ENCODE measurements at regions not wholly inside any gene's neighbourhood (a gene's known extent, or its start where the extent isn't known, plus 50 kb on each side); places are given as distances from the start of the nearest gene placed in this dataset.

DNA sequence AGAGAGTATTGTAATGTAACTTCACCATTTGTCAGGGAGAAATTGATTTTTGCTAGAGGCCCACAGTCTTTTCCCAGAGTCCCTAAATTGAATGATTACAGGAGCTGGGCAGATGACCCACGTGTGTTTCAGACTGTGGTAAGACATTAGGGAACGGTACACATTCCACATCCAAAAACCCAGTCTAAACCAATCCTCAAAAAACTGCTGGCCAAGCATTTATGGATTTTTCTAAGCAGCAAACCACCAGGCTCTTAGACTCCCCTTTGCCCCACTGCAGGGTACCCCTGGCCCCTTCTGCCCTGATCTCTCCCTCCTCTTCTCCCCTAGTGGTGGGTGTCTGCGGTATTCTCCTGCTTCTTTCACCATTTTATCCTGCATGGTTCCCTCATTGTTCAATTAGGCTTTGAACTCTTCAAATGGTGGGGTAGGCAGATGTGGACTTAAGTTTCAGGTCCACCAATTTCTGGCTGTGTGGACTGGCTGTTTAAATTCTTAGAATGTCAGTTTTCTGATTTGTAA lies 135.5 kb upstream of the SORCS3 start:
- DNase-seq (ENCODE audit: low read depth in 2 of 2) = no peak

DNA sequence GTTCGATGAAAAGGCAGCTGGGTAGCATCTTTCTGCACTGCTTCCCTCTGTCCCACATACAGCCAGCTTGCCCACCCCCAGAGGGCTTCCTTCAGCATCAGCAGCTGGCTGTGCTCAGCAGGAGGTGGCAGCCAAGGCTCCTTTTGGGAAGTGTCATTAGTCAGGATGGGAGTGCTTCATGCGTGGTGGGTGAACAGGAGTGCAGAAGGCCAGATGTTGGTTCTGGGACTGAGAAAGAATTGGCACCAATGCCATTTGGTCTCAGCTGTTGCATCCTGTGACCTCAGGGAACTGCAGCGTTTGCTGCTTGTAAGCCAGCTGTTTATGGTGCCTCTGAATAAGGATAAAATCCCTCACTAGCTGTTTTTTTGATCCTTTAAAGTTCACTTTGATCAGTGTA lies 131.1 kb upstream of the SORCS3 start:
- no peak for DNase-seq (ENCODE audit: low read depth in 2 of 2)

DNA sequence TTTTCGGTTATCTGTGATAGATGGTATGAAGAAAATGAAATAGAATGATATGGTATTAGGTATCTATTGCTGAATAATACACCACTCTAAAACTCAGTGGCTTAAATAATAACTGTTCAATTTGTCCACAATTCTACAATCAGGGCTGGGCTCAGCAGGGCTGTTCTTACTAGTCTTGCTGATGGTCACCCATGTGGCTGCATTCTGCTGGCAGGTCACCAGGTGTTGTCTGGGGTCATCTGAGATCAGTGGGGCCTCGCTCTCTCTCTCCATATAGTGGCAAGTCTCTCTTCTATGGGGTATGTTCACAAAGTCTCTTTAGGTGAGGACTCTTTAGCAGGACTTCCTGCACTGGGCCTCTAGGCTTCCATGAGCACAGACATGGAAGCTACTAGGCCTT lies 130.4 kb upstream of the SORCS3 start:
- no peak for DNase-seq (ENCODE audit: low read depth in 2 of 2)

DNA sequence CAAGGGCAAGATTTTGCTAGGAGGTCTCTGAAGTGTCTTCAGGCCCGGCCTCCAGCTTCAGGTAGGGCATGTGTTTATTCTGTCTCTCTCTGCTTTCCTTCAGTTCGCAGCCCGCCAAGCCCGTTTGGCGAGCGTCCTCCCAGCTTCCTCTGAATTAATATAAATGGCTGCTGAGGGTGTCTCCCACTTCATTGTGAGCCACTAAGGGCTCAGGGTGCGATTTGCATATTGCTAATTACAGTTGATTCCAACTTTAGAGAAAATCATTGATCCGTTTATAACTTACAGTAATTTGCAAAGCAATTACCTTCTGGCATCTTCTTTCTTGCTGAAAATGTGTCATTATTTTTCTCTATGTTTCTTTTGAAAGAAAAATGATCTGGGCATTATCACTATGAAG lies 128.3 kb upstream of the SORCS3 start:
- DNase-seq (ENCODE audit: low read depth in 2 of 2) = no peak

DNA sequence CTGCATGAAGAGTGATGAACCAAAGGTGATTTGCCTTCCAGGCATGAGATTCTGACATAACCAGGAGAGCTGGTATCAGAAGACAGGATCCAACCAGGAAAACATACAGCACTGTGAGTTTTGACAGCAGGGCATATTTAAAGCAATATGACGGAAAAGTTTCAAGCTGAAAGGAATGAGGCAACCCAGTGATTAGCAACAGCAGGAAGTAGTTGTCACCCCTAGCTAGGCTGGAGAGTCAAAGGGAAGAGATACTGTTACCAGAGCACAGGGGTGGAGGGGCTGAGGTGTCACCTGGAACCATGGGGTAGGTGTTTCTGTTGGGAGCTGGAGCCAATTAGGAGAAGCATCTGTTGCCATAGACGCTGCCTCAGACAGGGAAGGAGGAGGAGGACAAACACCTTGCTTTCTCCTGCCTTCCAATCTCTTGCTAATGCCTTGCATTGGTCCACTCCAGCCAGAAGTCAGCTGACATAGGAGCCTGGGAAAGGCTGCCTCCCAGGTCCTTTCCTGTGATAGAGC lies 125.4 kb upstream of the SORCS3 start:
- no peak for DNase-seq (ENCODE audit: low read depth in 2 of 2)

DNA sequence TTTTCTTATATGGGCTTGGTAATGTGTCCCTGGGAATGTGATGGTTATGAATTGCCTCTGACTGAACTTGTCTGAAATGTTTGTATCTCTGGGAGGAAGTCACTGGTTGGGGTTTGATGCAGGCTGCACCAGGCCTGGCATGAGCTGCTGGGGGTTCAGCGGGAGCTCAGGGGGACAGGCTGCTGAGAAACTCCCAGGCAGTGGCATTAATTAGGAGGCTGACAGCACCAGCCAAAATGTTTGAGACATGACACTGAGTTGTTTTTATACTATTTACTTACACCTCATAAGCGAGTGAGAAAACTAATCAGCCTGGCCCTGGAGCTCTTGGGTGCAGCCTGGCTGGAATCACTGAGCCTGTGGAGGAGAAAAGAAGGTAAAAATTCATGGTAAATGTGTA lies 124.1 kb upstream of the SORCS3 start:
- no peak for DNase-seq (ENCODE audit: low read depth in 2 of 2)

DNA sequence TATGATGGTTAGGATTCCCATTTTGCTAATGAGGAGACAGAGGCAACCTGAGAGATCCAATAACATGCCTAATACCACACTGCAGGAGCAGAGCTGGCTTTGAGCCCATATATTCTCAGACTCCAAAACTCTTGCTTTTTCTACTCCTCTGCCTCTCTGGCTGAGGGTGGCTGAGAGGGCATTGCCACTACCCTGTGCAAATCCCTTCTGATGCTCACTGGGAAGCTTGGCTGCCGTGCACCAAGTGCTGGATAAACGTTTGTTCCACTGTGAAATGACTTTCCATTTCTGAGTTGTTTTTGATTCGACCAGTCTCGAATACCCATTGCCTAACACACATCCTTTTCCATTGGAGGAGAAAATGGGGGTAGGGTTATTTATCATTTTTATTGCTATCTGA lies 123.1 kb upstream of the SORCS3 start:
- DNase-seq (ENCODE audit: low read depth in 2 of 2) = no peak

DNA sequence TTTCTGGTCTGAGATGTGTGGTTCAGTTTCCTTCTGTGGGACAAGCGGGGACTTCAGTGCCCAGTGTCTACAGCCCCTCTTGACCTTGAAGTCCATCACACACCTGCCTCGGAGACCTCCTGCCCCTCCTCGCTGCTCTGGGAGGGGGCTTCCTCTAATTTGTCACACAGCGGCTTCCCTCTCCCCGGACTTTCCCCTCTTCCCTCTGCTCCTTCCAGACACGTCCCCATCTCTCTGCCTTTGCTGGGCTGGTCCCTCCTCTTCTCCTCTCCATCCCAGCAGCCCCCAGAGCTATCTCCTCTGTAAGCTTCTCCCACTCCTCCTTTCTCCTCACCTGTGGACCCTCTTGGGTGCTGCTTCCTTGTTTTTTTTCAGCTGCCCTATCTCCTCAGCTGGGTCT lies 122.2 kb upstream of the SORCS3 start:
- DNase-seq (ENCODE audit: low read depth in 2 of 2) = no peak

DNA sequence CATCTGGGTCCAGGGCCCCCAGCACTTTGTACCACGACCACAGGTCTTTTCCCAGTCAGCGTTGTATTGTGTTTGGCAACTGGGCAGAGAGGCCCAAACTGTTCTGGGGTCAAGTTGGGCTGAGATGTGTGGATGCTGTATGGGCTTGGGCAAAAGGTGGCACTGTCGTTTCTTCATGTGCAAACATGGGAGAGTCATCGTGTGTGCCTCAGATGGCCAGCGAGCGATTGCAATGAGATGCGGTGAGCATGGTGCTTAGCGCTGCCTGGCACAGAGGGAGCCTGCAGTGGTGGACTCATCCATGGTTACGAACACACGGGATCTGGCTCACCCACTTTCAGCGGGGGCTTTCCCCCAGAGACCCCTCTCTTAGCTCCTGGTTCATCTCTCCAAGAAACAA lies 120.4 kb upstream of the SORCS3 start:
- DNase-seq (ENCODE audit: low read depth in 2 of 2) = no peak

DNA sequence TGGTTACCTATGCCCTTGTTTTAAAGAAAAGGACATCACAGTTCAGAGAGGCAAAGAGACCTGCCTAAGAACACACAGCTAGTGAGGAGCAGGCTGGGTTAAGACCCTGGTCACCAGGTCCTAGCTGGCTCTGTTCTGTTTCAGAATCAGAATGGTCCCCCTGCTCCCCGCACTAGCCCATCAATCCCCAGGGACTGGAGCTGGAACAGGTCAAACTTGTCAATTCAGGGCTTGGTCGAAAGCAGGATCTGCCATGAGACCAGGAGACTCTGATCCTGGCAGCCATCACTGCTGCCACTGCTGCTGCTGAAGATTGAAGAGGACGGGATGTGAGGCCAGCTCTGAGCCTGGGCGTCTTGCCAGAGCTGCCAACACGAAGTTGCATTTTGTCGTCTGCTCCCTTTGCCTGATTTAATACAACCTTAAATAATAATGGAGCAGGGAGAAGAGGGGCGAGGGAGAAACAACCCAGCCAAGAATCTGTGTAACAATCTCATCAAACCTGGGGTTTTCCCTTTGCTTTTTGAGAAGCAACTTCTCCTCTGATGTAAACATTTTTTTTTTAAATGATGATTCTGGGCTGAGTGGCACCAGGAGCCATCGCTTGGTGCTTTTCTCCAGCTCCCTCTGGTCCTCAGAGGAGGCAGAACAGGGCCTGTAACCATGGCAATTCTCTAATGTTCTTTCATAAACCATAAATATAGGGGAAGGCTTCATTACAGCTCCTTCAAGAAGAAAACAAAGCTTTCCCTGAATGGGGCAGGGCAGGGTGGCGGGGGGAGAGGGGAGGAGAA lies 119.0 kb upstream of the SORCS3 start:
- DNase-seq (ENCODE audit: low read depth in 2 of 2) = no peak

DNA sequence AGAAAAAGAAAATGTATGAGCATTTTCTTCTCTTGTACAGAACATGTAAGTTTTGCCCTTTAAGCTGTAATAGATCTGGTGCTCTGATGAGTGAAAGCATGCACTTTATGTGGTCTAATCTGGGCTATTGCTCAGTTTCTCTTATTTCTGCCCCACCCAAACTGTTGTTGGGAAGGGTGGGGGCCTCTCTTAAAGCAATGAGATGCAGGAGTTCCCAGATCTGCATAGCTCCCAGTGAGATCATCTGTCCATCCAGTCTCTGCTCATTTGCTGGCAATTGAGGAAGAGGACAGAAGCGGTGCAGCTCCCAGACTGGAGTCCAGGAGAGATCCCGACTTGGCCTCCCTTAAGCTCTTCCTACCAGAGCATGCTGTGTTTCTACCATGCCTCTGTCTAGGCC lies 114.9 kb upstream of the SORCS3 start:
- no peak for DNase-seq (ENCODE audit: low read depth in 2 of 2)

DNA sequence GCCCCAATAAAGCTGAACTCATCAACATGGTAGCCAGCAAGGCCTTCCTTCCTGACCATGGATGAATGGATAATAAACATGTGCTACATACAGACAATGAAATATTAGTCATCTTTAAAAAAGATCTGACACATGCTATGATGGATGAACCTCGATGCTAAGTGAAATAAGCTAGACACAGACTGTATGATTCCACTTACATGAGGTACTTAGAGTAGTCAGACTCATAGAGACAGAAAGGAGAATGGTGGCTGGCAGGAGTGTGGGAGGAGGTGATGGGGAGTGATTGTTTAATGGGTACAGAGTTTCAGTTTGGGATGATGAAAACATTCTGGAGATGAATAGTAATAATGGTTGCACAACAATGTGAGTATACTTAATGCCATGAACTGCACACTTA lies 114.1 kb upstream of the SORCS3 start:
- DNase-seq (ENCODE audit: low read depth in 2 of 2) = no peak

DNA sequence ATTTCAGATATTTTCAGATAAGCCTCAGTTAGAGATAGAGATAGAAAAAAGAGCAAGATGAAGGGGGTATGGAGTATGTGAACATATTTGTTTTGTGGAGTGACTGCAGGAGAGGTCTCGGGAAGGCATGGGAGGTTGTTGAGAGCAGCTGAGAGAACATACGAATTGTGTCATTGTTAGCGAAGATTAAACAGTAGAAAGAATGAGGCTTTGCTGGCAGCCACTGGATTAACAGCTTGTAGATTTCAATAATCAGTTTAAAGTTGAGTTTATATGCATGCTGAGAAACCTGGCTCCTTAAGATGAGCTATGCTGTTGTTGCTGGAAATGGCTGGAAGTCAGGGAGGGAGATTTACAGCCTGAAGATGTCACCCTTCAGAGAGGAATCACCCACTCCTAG lies 100.9 kb upstream of the SORCS3 start:
- DNase-seq (ENCODE audit: low read depth in 2 of 2) = no peak

DNA sequence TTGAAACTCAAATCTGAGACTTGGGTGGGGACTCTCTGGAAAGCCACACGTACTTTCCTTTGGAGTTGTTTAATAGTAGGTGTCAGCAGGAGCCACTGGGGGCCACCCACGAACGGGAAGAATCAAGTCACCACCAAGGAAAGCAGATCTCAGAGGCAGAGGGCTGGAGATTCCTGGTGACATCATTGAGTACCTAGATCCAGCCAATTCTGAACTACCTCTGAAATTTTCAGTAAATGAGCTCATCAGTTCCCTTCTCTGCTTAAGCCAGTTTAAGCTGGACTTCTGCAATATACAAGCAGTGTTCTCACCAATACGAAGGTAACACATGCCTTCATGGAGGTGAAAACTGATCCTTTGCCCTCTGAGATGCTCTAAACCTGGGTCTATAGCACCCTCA lies 99.3 kb upstream of the SORCS3 start:
- no peak for DNase-seq (ENCODE audit: low read depth in 2 of 2)

DNA sequence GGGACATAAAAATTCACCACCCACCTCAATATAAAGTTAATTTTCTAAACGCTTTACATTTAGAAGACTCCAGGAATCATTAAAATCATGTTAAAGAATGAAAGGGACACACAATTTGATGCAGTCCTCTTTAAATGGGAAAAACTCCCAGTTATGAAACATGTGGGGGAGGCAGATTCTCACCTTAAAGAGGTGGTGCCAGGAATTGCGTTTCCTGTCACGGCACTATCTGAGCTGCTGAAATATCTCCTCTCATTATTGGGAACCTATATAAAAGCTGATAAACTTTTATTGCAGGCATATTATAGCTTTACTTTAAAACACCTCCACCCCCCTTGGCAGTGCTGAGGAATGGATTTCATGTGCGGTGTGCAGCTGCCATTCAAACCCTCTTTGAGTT lies 94.8 kb upstream of the SORCS3 start:
- no peak for DNase-seq (ENCODE audit: low read depth in 2 of 2)

DNA sequence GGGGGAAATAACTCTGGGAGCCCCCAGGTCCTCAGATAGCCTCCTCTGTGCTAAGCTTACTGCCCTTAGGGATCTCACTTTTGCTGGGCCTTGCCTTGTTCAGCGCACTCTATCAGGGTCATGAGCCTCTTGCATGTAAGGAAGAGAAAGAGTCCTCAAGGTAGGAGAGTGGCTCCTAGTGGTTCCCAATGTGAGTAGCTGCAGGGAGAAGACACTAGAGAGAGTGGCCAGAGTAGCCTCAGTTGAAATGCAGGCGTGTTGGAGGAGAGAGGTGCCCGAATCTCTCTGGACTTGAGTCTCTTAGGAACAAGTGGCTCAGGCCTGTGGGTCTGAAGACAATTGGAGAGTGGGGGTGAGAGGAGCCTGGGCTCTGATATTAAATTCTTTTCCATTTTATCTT lies 94.3 kb upstream of the SORCS3 start:
- no peak for DNase-seq (ENCODE audit: low read depth in 2 of 2)

DNA sequence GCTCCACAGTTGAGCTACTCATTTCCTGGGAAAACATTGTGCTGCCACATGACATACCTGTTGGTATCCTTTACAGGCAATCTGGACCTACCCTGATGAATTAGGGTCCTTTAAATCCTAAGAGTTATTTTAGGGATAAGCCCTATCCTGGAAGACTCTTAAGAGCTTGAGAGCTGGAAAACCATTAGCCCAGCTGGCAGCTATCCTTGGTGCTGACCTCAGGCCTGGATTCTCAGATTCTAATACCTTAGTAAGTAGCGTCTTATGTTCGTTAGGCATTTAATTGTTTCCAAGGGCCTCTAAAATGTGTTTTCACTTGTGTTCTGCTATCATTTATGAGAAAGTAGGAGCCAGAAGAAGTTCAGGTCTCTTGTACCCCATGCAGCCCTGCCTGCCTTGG lies 93.0 kb upstream of the SORCS3 start:
- DNase-seq (ENCODE audit: low read depth in 2 of 2) = no peak

DNA sequence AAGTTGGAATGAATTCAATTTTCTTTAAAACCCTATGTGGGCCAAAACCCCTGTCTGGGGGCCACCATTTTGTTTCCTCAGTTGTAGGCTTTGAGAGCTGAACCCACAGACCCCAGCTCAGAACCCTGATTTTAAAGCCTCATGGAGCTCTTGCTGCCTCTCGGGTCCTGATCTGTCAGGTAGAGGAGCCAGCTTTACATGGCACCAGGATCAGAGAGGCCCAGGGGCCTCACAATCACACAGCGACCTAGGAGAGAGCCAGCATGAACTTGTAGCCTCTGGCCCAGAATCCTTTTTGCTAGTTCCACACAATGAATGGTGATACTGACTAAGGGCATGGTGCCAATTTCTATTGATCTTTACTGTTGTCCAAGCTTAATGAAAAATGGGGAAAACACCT lies 84.3 kb upstream of the SORCS3 start:
- DNase-seq (ENCODE audit: low read depth in 2 of 2) = no peak

DNA sequence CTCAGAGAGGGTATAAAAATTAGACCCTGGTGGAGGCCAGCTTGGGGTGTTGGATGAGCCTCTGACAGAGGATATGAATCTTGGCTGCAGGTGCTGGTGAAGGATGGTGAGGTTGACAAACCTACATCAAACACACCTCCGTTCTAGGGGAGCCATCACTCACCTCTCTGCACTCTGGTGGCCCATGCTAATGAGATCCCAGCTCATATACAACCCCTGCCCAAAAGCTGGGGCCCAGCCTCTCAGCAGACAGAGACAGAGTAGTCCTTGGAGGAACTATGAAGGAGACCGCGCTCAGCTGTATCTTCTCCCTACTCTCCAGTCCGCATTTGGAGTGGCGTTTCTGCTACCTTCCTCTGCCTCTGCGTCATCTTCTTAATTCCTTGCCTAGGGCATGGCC lies 83.1 kb upstream of the SORCS3 start:
- no peak for DNase-seq (ENCODE audit: low read depth in 2 of 2)

DNA sequence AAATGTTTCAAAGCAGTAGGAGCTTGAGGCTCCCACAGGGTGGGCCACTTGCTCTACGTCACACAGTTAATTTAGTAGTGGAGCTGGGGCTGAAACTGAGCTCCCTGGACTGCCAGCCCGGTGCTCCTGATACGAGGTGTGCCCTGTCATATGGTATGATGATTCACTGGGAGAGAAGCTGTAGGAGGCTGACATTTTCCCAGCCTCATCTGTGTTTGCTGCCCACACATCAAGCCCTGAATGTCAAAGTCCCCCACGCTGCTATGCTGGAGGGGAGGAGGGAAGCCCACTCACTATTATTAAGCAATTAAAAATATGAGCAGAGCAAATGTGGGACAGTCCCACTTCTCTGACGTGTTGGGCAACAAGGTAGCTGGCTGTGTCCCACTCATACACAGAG lies 81.2 kb upstream of the SORCS3 start:
- no peak for DNase-seq (ENCODE audit: low read depth in 2 of 2)

DNA sequence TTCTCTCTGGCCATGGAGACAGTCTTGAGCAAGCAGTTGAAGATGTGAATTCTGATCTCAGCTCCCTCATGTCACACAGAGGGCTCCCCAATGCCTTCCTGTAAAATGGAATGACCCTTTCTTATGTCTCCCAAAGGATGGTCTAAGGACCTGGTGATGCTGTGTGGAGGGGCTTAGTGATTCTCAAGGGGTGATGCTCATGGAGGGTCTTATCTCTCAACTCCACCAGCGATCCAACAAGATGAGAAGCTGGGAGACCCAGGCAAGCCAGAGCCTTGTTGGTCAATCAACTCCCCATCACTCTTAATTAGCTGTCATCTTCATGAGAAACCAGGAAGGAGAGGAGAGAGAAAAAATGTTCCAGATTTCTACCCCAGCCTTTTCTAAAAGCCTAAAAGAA lies 78.0 kb upstream of the SORCS3 start:
- no peak for DNase-seq (ENCODE audit: low read depth in 2 of 2)

DNA sequence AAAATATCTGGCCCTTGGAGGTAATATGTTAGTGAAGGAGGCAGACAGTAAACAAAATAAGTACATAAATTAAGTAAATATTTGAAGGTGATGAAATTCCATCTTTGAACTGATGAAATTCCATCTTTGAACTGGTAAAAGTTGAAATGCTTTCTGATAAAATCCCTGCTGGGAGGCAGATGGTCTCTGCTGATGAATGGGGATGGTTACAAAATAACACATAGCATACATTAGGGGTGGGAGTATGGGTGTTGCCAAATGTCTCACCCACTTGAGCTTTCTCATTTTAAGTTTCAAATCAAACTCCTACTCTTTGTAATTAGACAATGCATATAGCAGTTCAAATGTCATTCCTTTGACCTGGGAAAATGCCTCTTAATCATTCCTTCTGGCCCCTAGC lies 77.5 kb upstream of the SORCS3 start:
- no peak for DNase-seq (ENCODE audit: low read depth in 2 of 2)

DNA sequence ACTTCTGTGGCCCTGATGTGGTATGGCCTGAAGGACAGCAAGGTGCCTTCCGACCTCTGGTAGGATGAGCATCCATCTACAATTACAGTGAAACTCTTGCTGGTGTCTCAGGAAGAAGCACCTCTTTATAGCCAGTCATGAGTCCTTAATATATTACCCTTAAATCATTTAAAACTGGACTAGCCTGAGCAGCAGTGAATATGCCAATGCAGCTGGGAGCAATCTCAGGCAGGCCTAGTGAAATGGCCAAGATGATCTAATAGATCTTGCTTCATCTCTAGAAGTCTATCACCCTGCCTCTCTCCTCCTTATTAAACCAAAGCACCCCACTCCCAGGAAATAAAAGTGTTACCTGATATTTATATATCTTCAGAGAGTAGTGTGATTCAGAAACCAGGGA lies 66.7 kb upstream of the SORCS3 start:
- DNase-seq (ENCODE audit: low read depth in 2 of 2) = no peak

DNA sequence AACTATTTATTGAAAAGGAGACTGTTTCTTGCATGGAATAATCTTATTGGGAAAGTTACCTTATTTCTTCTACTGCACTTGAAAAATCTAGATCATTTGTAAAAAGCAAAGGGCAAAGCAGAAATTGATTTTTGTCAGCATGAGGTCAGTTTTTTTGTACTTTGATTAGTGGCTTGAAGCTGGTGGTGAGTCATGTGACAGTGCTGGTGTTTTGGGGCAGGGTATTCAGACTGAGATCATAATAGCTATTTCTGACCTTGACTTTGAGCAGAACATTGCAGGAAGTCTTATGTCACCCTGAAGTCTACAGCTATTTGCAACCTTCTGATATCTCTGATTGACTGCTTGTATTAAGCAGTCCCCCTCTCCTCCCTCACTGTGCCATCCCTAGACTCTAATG lies 66.3 kb upstream of the SORCS3 start:
- no peak for DNase-seq (ENCODE audit: low read depth in 2 of 2)

Data from activated CD8-positive, alpha-beta memory T cell treated with anti-CD3 and anti-CD28 coated beads for 4 hours (primary cell).